HG02885 (cell line): ENCODE measurements at regions not wholly inside any gene's neighbourhood (a gene's known extent, or its start where the extent isn't known, plus 50 kb on each side); places are given as distances from the start of the nearest gene placed in this dataset.

ENCODE experiments used
- ATAC-seq: cut with Tn5 transposase; IDR thresholded peaks from one replicate; pipeline ENCODE4 v1.9.1; 2021; ENCODE audit warnings: mild to moderate bottlenecking; ENCODE audit not compliant: unreplicated experiment, poor library complexity

DNA sequence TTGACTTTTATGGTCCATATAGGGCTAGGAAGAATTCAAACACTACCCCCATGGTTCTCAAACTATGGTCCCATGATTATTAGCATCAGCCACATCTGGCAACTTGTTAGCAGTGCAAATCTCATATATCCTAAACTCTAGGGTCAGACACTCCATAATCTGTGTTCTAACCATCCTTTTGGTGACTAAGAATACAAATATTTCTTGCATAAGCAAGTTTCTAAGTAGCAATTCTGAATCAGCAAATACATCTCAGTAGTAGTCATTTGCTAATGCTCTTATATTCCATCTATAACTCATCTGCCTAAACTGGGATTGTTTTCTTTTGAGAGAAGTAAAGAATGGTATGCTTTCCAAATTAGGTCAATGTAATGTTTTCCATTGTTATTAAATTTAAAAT is 447.3 kb downstream of the TMX3 start:
- ATAC-seq = no peak

DNA sequence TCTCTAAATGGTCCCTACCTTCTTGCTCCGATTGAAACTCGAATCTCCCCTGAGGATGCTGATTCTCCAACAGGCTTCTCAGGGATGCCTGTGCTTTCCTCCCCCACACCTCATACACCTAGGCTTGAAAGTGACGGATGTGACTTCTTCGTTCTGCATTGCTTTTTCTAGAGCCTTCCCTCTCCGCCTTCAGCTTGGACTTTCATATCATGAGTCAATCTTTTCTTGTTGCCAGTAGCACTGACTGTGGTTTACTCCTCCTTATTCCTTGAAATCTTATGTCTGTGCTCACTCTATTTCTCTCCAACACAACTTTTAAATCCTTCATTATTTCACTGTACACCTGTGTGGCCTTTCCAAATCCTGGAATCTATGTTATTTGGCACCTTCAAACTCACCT is 451.4 kb downstream of the TMX3 start:
- ATAC-seq = no peak

DNA sequence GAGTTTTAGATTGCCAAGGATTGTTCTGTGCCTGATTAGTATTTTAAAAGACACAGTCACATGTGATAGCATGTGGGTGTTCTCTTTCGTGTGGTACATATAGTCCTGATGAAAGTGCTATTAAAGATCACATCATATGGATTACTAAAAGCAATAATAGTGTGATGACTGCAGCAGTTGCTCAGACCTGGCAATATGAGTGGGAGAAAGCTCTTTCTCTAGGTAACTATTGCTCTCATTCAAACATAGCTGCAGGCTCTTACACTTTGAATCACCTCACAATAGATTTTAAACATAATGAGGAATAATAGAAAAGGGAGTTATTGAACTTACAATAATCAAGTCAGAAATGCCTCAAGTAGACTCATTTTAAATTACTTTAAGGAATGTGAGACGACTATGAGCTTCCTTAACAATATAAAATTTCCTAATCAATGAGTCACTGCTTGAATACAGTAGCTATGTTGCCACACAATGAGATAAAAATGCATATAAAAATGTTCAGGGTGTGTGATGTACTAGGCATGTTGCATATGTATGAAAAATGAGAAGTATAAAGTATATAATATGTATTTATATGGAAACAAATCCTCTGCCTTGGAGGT is 452.1 kb downstream of the TMX3 start:
- ATAC-seq = no peak

DNA sequence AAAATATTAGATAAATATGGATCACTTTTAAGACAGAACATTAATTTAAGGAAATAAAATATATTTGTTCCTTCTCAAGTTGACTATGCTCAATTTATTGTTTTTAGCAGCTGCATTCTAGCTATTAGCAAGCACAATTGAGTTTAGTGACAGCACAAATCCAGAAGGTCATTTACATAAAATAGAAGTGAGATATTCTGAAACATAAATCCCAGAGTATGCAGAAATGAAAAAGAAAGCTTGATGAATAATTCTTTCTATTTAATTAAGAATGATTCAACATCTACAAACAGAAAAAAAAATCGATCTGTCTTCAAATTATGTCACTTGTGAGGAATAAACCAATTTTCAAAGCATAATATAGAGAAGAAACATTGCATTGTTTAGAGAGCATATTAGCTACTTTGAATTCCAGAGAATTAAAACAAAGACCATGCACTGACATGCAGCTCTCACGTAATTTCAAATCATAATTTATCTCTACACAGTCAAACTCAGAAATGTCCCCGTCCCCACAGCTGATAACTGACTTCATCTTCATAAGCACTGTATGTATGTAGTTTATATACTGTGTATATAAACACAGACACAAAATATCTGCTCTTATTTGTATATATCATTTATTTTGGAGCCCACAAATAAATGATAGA is 458.4 kb downstream of the TMX3 start:
- no peak for ATAC-seq

DNA sequence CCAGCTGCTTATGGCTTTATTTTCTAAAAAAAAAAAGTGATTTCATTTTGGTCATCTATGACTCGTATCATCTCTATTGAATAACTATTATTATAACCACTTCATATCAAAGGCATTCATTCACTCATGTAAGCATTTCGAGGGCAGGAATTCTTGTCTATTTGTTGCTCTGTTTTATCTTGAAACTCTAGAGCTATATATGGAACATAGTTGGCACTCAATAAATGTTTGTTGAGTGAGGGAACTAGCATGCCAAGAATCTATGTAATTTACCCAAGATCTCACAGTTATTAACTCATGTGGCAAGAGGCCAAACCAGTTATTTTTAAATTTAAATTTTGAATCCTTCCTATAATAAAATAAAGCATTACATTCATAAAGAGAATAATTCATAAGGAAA is 470.1 kb downstream of the TMX3 start:
- no peak for ATAC-seq

DNA sequence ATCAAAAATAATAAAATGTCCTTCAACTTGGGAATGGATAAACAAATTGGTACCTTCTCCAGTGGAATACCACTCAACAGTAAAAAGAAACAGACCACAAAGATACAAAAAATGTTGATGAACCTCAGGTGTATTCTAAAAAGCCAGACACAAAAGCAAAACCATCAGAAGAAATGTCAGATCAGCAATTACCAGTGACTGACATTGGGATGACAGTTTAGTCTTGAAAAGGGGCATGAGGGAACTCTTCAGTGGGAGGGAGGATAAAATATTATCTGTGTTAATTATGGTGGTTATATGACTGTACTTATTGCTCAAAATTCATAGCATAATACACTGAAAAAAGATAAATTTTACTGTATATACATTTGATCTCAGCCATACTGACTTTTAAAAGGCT is 473.0 kb downstream of the TMX3 start:
- no peak for ATAC-seq

DNA sequence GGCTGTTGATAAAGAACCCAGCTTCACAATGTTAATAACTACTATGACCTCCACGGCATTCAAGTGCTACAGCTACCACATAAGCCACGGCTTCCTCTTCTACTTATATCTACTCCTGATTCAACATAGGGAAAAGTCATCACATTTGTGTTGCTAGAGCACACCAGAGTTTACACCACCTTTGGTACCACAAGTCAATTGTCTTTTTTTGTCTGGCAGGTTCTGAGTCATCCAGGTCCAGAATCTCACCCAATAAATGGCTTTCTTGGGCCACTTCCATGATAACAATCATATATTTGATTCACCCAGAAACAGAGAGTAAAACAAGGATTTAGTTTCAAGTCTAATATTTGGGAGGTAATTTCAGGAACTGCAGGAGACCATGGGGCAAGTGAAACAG is 480.2 kb downstream of the TMX3 start:
- no peak for ATAC-seq

DNA sequence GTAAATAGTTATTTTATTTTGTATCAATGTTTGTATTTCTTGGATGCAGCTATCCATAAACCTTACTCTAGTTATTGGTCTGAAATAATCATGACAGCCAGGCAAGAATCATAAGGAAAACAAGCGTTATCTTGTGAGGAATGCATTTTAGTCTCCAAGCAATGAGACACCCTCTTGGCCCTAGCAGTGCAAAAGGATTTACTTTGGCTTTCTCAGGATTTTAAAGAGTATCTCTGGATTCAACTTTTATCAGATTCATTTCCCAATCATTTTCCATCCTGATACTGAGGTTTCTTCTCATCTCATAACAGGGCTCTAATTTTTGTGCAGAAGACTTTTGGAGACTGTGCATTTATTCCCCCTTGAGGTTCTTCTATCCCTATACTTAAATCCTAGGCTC is 480.8 kb downstream of the TMX3 start:
- no peak for ATAC-seq

DNA sequence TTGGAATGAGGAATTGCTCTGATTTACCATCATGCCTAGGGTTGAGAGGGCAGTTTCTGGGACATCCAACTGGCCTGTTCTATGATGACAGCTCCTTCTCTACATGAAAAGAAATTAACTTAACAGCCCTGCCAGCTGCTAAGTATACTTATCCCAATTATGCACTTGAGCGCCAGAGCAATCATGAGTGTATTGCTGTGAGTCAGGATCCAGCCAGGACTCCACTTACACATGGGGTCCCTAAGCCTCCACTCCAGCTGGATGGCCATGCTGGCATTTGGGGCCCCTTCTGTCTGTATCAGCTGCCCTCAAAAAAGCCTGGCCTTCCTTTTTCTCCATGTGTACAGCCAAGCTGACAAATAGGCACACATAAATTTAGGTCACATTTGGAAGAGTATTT is 481.9 kb downstream of the TMX3 start:
- ATAC-seq = no peak

DNA sequence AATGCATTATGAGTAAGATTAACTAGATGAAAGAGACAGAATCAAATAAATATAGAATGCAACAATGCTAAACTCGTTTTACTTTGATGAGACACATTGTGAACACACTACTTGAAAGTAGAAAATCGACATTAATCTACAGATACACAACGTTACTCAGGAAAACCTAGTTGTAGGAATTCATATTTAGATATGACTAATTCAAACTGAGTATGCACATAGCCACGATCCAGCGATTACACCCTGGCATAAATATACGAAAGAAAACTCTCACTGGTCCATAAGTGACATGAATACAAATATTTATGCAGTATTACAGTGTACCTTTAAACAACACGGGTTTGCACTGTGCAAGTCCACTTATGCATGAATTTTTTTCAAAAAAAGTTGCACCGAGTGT is 485.6 kb downstream of the TMX3 start:
- ATAC-seq = no peak

DNA sequence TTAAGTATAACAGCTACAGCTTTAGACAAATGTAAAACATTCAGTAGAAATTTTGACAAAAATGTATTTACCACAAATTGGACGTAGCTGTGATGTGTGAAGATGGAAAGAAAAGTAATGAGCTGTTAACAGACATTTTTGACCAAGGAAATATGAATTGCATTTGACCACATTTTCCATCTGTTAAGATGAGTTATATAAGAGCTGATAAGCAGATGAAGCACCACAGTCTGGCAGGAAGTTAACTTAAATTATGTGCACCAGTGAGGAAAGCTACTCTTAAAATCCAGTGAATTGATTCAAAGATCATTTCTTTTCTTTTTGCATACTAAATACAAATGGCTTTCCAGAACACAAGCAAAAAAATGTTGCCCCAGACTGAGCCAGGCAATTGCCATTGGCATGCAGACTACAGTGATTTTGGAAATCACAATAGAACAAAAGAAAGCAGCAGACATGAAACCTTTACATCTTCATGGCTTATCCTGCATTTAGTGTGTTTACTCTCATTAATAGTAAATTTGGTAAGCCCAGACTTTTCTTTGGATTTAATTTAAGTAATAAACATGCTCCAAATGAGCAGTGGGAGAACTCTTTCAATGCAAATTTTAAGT is 493.7 kb downstream of the TMX3 start:
- ATAC-seq = no peak

DNA sequence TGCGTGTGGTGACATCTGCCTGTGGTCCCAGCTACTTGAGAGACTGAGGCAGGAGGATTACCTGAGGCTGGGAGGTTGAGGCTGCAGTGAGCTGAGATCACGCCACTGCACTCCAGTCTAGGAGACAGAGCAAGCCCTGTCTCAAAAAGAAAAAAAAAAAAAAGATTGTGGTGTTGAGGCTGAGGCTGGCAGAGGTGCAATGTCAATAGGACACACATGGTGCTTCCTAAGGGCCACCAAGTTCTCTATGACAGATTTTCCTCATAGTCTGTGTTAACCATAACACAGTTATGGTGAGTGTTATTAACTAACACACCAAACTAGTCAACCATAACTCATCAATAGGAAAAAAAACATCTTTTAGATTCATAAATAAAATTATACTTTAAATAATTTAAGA is 494.4 kb downstream of the TMX3 start:
- ATAC-seq = no peak

DNA sequence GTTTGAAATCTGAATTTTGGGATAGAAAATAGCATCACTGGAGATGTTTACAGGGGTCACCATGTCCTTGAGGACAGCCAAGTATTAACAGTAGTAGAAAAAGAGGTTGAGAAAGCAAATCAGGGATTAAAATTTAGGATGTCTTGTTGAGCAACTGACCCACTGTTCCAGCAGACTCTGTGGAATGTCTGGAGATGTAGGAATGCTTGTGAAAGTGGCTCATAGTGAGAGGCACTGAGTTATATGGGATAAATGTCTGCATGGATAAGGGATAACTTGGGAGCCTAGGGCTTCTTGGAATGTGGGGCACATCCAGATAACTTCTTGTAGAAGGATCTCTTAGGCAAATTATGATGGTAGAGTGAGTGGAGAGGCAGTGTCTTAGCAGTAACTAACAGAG is 495.0 kb downstream of the TMX3 start:
- ATAC-seq = no peak

DNA sequence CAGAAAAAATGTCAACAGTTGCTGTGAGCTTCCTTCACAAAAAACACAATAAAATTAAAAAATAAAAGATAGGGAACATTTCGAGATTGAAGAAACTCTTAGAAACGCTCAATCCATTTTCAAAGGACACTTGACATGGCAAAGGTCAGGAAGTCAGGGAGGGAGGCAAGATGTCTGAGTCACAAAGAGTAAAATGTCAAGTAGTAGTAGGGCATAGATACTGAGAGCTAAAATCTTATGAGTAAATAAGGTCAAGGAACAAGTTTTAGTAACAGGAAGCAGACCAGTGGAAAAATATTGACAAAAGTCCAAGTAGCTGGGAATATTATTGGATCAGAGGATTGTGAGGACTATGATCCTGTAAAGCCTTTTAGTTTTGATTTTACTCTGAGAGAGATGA is 495.6 kb downstream of the TMX3 start:
- no peak for ATAC-seq

DNA sequence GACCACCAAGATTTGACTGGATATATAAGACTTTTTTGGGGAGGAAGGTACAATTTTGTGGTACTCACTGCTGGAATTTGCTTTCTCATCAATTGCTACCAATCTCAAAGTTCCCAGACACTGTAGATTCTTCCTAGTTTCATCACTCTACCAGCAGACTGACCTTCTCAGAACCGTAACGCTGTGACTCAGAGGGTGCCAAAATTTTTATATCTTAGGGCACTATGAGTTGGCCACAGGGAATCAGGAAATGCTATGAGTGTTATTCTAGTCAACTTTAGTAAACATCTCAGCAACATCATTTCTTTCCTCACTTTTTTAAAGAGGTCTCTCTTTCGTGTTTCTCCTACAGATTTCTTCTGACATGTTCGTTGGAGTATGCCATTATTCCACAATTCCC is 499.0 kb downstream of the TMX3 start:
- no peak for ATAC-seq

DNA sequence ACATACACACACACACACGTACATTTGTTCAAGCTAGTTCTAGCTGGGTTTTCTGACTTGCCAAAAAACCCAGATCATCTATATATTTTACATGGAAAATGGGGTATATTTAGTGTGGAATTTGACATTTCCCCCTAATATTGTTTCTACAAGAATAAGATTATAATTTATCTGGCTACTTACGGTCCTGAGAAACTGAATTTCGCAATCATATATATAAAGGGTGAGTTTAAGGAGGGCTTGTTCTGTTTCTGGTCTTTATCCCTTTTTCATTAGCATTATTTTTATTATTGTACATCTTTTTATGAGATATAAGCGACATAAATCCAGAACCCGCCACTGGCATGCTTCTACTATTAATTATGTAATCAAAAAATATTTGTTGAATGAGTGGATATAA is 528.9 kb downstream of the TMX3 start:
- no peak for ATAC-seq

DNA sequence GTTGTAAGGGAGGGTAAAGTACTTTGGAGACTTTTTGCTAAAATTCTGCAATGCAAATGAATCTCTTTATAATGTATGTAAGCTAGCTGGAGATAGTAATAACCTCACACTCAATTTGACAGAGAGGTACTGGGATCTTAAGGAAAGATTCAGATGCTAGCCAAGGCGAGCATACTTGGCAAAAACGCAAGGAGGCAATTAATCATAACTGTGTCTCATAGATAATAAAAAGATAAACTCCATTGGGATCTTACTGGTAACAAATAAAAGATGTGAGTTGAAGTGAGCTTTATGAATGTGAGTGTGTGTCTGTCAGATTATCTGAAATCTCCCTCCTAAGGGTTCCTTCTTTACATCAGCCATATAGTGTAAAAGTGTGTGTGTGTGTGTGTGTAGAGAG is 533.0 kb downstream of the TMX3 start:
- no peak for ATAC-seq

DNA sequence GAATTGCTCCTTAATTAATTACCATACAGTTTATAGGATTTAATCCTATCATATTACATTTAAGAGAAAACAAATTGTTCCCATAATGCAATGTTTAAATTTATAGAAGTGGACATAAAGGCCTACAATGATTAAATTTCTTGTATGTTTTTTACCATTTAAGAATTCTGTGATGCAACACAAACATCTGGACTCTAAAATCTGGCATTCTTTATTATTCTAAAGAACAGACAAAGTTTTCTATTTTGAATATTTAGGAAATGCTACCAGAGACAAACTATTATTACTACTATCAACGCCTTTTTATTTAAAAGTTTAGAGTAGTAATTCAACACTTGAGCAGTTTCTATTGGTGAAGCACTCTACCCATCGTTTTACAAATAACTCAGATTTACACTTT is 535.1 kb downstream of the TMX3 start:
- ATAC-seq = no peak

DNA sequence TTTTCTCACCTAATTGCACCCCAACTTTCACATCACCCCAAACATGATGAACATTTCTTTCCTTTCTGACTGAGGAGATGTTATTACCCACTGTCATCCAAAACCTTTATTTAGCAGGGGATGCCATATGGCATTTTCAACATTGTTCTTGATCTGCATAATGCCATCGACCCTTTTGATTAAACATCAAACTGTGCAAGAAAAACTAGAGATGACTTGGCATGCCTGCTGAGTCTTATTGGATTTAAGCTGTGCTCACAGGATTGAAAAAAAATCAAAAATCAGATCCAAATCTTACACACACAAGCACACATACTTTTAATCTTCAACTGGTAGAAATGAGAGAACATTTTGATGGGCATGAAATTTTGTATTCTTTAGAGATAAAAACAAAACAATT is 536.0 kb downstream of the TMX3 start:
- ATAC-seq = no peak

DNA sequence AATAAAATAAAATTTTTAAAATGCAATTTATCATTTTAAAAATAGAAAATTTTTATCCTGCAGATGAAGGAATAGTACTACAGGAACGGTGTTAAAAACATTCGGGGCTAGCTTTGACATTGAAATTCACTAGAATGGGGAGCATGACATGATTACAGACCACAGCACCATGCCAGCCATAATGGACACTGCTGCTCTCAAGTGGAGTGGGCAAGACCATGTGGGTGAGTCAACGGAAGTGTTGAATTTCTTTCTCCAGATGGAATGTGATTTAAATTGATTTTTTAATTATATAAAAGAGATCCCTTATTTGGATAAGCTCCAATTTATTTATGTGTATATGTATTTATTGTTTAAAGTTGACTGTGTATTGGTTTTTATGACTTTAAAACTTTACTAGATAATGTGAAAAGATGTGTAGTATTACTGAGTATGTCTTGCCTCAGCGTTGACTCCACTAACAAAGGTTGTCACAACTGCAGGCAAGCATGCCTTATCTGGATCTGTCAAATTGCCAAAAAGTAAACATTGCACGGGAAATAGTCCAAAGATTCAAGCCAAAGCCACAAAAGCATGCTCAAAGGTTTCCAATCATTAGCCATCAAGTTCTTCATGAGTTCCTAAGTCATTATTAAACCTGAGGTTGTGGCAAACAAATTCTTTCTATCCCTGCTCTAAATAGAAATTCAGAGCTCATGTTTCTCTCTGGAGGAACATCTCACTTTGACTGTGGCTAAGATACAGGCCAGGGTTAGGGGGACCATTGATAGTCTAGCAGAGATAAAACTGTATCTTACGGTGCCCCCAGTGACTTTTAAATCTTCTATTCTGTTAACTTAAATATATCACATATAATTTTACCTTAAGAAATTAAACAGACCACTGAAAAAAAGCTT is 536.9 kb downstream of the TMX3 start:
- no peak for ATAC-seq

DNA sequence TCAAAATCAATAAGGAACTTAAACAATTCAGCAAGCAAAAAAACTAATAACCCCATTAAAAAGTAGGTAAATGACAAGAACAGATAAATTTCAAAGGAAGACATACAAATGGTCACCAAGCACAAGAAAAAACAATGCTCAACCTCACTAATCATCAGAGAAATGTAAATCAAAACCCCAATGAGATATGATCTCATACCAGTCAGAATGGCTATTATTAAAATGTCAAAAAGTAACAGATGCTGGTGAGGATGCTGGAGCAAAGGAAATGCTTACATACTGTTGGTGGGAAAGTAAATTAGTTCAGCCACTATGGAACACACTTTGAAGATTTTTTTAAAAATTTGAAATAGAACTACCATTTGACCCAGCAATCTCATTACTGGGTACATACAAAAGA is 538.0 kb downstream of the TMX3 start:
- ATAC-seq = no peak
